PC-3 (cell line): ENCODE measurements at regions not wholly inside any gene's neighbourhood (a gene's known extent, or its start where the extent isn't known, plus 50 kb on each side); places are given as distances from the start of the nearest gene placed in this dataset.

Experiments used
- ATAC-seq: fragments of 200-7000 bp; cut with Tn5 transposase; 2 replicates; pipeline ENCODE4 v1.9.1; 2020; ENCODE audit warnings: mild to moderate bottlenecking, moderate library complexity
- BruUV-seq: library from RNA; stranded (reverse); fragments of 400-500 nt; replicated peaks from 2 replicates; lab custom pipeline; 2021; lab: Mats Ljungman, UMichigan
- CTCF ChIA-PET: fragments of 300-600 bp; sonication (Branson Sonifier 250); formaldehyde crosslinking; loops from one replicate; lab custom pipeline; 2022; ENCODE audit warnings: antibody characterized with exemption; lab: Charles Lee
- POLR2A ChIA-PET: fragments of 300-600 bp; sonication (Branson Sonifier 250); formaldehyde crosslinking; loops from one replicate; lab custom pipeline; 2022; ENCODE audit warnings: antibody characterized with exemption; ENCODE audit not compliant: unreplicated experiment; lab: Charles Lee
- DNase-seq: peaks from one replicate; pipeline ENCODE4 v3.0.0-alpha.2; 2015
- H2AFZ ChIP-seq: fragments of 300-600 bp; sonication (generic); 2 replicates; pipeline ENCODE4 v1.6.0; 2016; ENCODE audit warnings: antibody characterized with exemption, low read length
- H3F3A ChIP-seq: fragments of 300-600 bp; sonication (generic); one replicate; pipeline ENCODE4 v1.6.0; 2017; ENCODE audit warnings: antibody characterized with exemption, low read length, control low read depth, mild to moderate bottlenecking; ENCODE audit not compliant: unreplicated experiment
- H3K27ac ChIP-seq: fragments of 300-600 bp; sonication (generic); 2 replicates; pipeline ENCODE4 v1.5.1; 2016; ENCODE audit warnings: mild to moderate bottlenecking, low read length
- H3K27me3 ChIP-seq: fragments of 300-600 bp; sonication (generic); 2 replicates; pipeline ENCODE4 v1.6.1; 2016; ENCODE audit warnings: low read length, mixed read lengths
- H3K36me3 ChIP-seq: fragments of 300-600 bp; sonication (generic); 2 replicates; pipeline ENCODE4 v1.6.1; 2016; ENCODE audit warnings: low read depth, mixed run types, low read length, mixed read lengths
- H3K4me1 ChIP-seq: fragments of 300-600 bp; sonication (generic); 2 replicates; pipeline ENCODE4 v1.5.1; 2016; ENCODE audit warnings: low read length; ENCODE audit not compliant: insufficient read depth
- H3K4me2 ChIP-seq: fragments of 300-600 bp; sonication (generic); 2 replicates; pipeline ENCODE4 v1.6.0; 2016; ENCODE audit warnings: low read length
- H3K4me3 ChIP-seq: fragments of 300-600 bp; sonication (generic); 2 replicates; pipeline ENCODE4 v1.5.1; 2016; ENCODE audit warnings: mild to moderate bottlenecking, low read length, mixed read lengths
- H3K79me2 ChIP-seq: fragments of 300-600 bp; sonication (generic); 2 replicates; pipeline ENCODE4 v1.6.1; 2017; ENCODE audit warnings: low read length, mixed read lengths
- H3K9ac ChIP-seq: fragments of 300-600 bp; sonication (generic); 2 replicates; pipeline ENCODE4 v1.6.0; 2016; ENCODE audit warnings: mild to moderate bottlenecking, low read length
- H3K9me2 ChIP-seq: fragments of 300-600 bp; sonication (generic); replicated peaks from 2 replicates; pipeline ENCODE4 v1.6.1; 2016; ENCODE audit warnings: mixed run types, low read length, mixed read lengths
- H3K9me3 ChIP-seq: fragments of 300-600 bp; sonication (generic); 2 replicates; pipeline ENCODE4 v1.6.1; 2016; ENCODE audit warnings: low read length, mixed read lengths
- H4K20me1 ChIP-seq: fragments of 300-600 bp; sonication (generic); 2 replicates; pipeline ENCODE4 v1.6.1; 2016; ENCODE audit warnings: low read length, mixed read lengths
- CTCF ChIP-seq: fragments of 300-600 bp; sonication (generic); conservative IDR thresholded peaks from 2 replicates; pipeline ENCODE4 v1.5.1; 2017; ENCODE audit warnings: antibody characterized with exemption, low read depth, mild to moderate bottlenecking, low read length
- EZH2 ChIP-seq: fragments of 300-600 bp; sonication (generic); IDR thresholded peaks from one replicate; pipeline ENCODE4 v1.6.1; 2017; ENCODE audit warnings: antibody characterized with exemption, mild to moderate bottlenecking, low read length; ENCODE audit not compliant: unreplicated experiment
- EZH2phosphoT487 ChIP-seq: fragments of 300-600 bp; sonication (generic); IDR thresholded peaks from 2 replicates; pipeline ENCODE4 v1.6.1; 2018; ENCODE audit warnings: mild to moderate bottlenecking, antibody characterized with exemption, low read length, borderline replicate concordance
- intact Hi-C: fragments of 100-400 bp; cut with micrococcal nuclease; formaldehyde crosslinking; loops from 2 replicates; pipeline ENCODE4 v1.9.0; 2023

GRCh38 chr11:130638624-130639023 lies 190.2 kb downstream of the ADAMTS15 start:
- H4K20me1 ChIP-seq: no peaks in the 10 kb centered on the region
- no peaks in the 10 kb centered on the region for H3K9me3 ChIP-seq
- ATAC-seq: no peak
- intact Hi-C loops: loop anchor here (5.0 to 10.0 kb wide), 2 partner anchors 106 to 209 kb away; no protein-coding TSS in a partner anchor
- H3F3A ChIP-seq: peaks cover 17% of the 10 kb centered on the region
- H3K9ac ChIP-seq: peak overlapping the region; percentile 93; the same call in 1 of the 2 replicates
- H3K4me1 ChIP-seq: peaks cover 50% of the 10 kb centered on the region
- no TSS peak for BruUV-seq
- H3K4me2 ChIP-seq: no peak overlapping the region
- no peak for TF ChIP-seq EZH2phosphoT487
- no peak for TF ChIP-seq EZH2
- no peak for TF ChIP-seq CTCF
- DNase-seq: no peak
- ChIA-PET CTCF (no interaction called here), POLR2A (no interaction called here)
- H3K4me3 ChIP-seq: no peak overlapping the region
- no peaks in the 10 kb centered on the region for H3K27me3 ChIP-seq
- peak overlapping the region; percentile 97 for H3K27ac ChIP-seq
- no peak overlapping the region for H2AFZ ChIP-seq
- H3K79me2 ChIP-seq: peaks cover 15% of the 10 kb centered on the region; the same call in 1 of the 2 replicates
- no peaks in the 10 kb centered on the region for H3K36me3 ChIP-seq
- H3K9me2 ChIP-seq: no peaks in the 10 kb centered on the region

GRCh38 chr11:130639369-130639768 lies 190.9 kb downstream of the ADAMTS15 start:
- Histone ChIP-seq H3F3A (peaks cover 16% of the 10 kb centered on the region), H3K4me1 (peaks cover 43% of the 10 kb centered on the region)
- intact Hi-C loops: loop anchor here (5.0 to 10.0 kb wide), 2 partner anchors 105 to 208 kb away; no protein-coding TSS in a partner anchor

More at GRCh38 chr11:130639369-130639768, 190.9 kb downstream of the ADAMTS15 start:
- no peak overlapping the region for H3K9ac ChIP-seq
- H2AFZ ChIP-seq: no peak overlapping the region
- no peaks in the 10 kb centered on the region for H3K36me3 ChIP-seq
- TF ChIP-seq EZH2phosphoT487 (no peak), CTCF (no peak), EZH2 (no peak)
- no peaks in the 10 kb centered on the region for H3K9me3 ChIP-seq
- ATAC-seq: no peak
- H3K79me2 ChIP-seq: 0 out of 2 replicates have a peak, but pooled peaks cover 7% of the 10 kb centered on the region
- no peaks in the 10 kb centered on the region for H4K20me1 ChIP-seq
- H3K27me3 ChIP-seq: no peaks in the 10 kb centered on the region
- no peak overlapping the region for H3K4me3 ChIP-seq
- ChIA-PET POLR2A (no interaction called here), CTCF (no interaction called here)
- H3K4me2 ChIP-seq: no peak overlapping the region
- no peak overlapping the region for H3K27ac ChIP-seq
- no peak for DNase-seq
- no peaks in the 10 kb centered on the region for H3K9me2 ChIP-seq
- BruUV-seq: no TSS peak
